PFSK-1 (cell line): ENCODE measurements at regions not wholly inside any gene's neighbourhood (a gene's known extent, or its start where the extent isn't known, plus 50 kb on each side); places are given as distances from the start of the nearest gene placed in this dataset.

Source experiments
- FOXP2 ChIP-seq: optimal IDR thresholded peaks from 2 replicates; pipeline ENCODE3; 2011; ENCODE audit warnings: borderline replicate concordance, control low read depth, inconsistent platforms; ENCODE audit not compliant: insufficient read depth; ENCODE audit errors: extremely low read length, extremely low read depth
- POLR2AphosphoS5 ChIP-seq: IDR thresholded peaks from 2 replicates; pipeline ENCODE4 v1.6.1; 2012; ENCODE audit warnings: low read depth, mild to moderate bottlenecking, control low read depth, low read length, moderate library complexity
- SIN3A ChIP-seq: IDR thresholded peaks from 2 replicates; pipeline ENCODE4 v1.6.1; 2012; ENCODE audit warnings: mild to moderate bottlenecking, low read length, moderate library complexity, borderline replicate concordance; ENCODE audit not compliant: insufficient read depth
- TAF1 ChIP-seq: IDR thresholded peaks from 2 replicates; pipeline ENCODE4 v1.6.1; 2012; ENCODE audit warnings: low read length, control low read depth, borderline replicate concordance; ENCODE audit not compliant: insufficient read depth
- TF ChIP-seq, protein P1 (sequence below), 2 experiments: IDR thresholded peaks; 2 replicates each; pipeline versions ENCODE4 v1.6.1 to v1.8.0; 2011 to 2012; ENCODE audit warnings: low read depth in 2 of 2, low read length in 2 of 2, control low read depth in 1 of 2, inconsistent platforms in 1 of 2, mild to moderate bottlenecking in 1 of 2, moderate library complexity in 1 of 2; ENCODE audit not compliant: insufficient read depth in 1 of 2

DNA sequence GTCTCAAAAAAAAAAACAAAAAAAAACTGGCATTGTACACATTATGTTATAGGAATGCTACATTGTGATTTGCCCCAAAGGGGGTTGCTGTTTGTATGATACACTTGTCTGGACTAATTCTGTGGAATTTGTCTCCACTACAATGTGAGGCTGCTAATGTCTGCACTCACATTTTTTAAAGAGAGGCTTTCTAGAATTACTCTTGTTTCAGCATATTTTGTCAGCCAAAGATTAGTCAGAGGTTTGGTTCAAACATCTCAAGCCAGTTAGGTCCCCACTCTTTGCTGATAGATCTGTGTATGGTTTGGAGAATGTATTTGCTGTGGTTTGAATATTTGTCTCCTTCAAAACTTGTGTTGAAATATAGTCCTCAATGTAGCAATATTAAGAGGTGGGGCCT is 59.3 kb upstream of the ZNF169 start:
- TF ChIP-seq, protein P1, sequence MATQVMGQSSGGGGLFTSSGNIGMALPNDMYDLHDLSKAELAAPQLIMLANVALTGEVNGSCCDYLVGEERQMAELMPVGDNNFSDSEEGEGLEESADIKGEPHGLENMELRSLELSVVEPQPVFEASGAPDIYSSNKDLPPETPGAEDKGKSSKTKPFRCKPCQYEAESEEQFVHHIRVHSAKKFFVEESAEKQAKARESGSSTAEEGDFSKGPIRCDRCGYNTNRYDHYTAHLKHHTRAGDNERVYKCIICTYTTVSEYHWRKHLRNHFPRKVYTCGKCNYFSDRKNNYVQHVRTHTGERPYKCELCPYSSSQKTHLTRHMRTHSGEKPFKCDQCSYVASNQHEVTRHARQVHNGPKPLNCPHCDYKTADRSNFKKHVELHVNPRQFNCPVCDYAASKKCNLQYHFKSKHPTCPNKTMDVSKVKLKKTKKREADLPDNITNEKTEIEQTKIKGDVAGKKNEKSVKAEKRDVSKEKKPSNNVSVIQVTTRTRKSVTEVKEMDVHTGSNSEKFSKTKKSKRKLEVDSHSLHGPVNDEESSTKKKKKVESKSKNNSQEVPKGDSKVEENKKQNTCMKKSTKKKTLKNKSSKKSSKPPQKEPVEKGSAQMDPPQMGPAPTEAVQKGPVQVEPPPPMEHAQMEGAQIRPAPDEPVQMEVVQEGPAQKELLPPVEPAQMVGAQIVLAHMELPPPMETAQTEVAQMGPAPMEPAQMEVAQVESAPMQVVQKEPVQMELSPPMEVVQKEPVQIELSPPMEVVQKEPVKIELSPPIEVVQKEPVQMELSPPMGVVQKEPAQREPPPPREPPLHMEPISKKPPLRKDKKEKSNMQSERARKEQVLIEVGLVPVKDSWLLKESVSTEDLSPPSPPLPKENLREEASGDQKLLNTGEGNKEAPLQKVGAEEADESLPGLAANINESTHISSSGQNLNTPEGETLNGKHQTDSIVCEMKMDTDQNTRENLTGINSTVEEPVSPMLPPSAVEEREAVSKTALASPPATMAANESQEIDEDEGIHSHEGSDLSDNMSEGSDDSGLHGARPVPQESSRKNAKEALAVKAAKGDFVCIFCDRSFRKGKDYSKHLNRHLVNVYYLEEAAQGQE (IDR thresholded peaks at IDR 0.05; ENCODE audit: insufficient read depth in 1 of 2, low read depth in 2 of 2, low read length in 2 of 2), result no peak
- TF ChIP-seq TAF1, result no peak
- TF ChIP-seq SIN3A, result no peak
- no peak for TF ChIP-seq POLR2AphosphoS5
- TF ChIP-seq FOXP2, result no peak

DNA sequence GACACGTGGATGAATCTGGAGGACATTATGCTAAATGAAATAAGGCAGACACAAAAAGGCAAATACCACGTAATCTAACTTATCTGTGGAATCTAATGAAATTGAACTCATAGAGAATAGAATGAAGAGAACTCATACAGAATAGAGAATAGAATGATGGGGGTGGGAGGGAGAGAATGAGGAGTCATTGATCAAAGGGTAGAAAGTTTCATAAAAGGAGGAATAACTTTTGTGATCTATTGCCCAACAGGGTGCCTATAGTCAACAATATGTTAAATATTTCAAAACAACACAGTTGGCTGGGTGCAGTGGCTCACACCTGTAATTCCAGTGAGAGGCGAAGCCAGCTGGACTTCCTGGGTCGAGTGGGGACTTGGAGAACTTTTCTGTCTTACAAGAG is 54.9 kb upstream of the ZNF169 start:
- TF ChIP-seq, protein P1 (IDR thresholded peaks at IDR 0.05; ENCODE audit: insufficient read depth in 1 of 2, low read depth in 2 of 2, low read length in 2 of 2), result no peak
- TF ChIP-seq SIN3A (no peak), POLR2AphosphoS5 (no peak), TAF1 (no peak), FOXP2 (no peak)

- TF ChIP-seq POLR2AphosphoS5 (no peak), SIN3A (no peak), FOXP2 (no peak), TAF1 (no peak)
- TF ChIP-seq, protein P1 (IDR thresholded peaks at IDR 0.05; ENCODE audit: insufficient read depth in 1 of 2, low read depth in 2 of 2, low read length in 2 of 2), result no peak
Measured at GRCh38 chr9:94207781-94208180, 51.3 kb upstream of the ZNF169 start.
